HG02970 (cell line): ENCODE measurements at regions not wholly inside any gene's neighbourhood (a gene's known extent, or its start where the extent isn't known, plus 50 kb on each side); places are given as distances from the start of the nearest gene placed in this dataset.

Source experiments
- ATAC-seq: cut with Tn5 transposase; IDR thresholded peaks from one replicate; pipeline ENCODE4 v1.9.1; 2021; ENCODE audit warnings: mild to moderate bottlenecking, moderate library complexity, moderate number of reproducible peaks; ENCODE audit not compliant: unreplicated experiment, low FRiP score

- no peak for ATAC-seq
These were observed 456.0 kb upstream of the SOX9 start for GRCh38 chr17:71664861-71665260.

GRCh38 chr17:71666047-71666446, 454.8 kb upstream of the SOX9 start:
- ATAC-seq, result no peak

DNA sequence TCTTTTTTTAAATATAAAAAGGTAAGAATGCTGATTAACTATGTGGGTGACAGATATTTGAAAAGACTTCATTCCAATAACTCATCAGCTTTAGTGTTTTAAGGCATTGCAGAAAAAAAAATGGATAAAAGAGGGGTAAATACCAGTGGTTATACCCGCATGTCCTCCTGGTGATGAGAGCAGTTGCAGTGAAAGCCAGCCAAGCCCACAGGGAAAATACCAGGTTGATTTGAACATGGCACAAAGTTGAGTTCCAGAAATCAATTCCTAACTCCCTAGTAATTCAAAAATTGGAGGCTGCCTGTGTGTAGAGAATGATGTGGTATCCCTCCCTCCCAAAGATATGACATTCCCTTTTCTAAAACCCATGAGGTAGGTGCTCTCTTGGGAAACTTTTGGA, 453.2 kb upstream of the SOX9 start:
- no peak for ATAC-seq

GRCh38 chr17:71668807-71669206, 452.0 kb upstream of the SOX9 start:
- no peak for ATAC-seq

- no peak for ATAC-seq
These were observed 443.4 kb upstream of the SOX9 start for GRCh38 chr17:71677439-71677838.

DNA sequence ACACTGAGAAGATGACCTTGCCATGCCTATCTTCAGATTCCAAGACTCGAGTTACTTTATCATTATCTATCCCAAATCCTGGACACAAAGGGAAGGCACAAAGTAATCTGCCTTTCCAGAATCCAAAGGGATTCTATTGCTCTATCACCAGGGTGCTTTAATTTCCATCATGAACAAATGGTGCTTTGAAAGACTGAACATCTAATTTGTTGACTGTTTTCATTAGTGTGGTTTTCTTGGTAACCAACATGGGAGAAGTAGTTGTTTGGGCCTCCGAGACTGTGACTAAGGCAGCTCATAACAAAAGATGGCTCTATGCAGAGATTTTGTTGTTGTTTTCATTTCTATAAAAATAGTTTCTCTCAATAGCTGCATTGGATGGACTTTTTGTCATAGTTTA, 441.0 kb upstream of the SOX9 start:
- ATAC-seq, result no peak

DNA sequence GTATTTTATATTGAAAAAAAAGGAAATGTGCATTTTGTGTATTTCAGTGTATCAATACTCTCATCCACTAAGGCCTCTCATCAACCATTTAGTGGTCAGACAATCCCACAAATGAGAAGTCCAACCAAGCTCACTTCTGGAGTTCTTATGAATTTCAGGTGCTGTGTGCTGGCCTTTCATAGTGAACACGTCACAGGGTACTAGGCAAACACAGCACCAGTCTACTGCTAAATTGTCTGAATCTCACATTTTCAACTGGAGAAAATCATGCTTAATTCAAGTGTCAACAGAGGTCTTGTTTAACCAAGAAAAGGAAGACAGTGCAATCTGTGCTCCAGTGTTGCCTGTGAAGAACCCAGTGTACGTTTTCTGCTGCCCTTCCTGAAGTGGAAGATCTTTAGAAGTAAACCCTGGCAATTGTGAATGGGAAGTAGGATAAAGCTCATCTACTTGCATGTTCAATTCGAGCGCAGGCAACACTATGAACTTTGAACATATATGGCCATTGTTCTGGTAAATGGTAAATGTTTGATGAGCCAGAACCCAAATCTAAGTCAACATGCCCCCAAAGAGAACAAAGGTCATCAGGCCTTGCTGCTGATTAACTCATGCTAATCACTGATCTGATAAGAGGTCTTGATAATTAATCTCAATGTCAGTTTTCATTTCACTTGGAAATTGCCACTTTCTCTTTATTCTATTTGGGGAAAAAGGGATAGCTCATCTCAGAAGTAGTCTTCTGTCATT, 439.2 kb upstream of the SOX9 start:
- ATAC-seq, result no peak

DNA sequence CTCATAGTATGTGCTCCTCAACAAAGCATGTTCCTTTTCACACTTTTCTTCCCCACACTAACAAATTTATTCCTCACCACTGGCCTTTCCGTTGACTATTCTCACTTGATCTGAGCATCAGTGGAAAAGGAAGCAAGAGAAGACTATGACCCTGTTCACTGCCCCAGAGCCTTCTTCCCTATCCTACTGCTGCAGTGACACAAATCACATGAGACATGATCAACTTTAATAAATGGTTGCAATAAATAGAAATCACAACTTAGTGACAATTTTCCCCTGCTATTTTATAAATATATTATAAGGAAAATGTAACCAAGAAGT, 438.7 kb upstream of the SOX9 start:
- ATAC-seq, result no peak

GRCh38 chr17:71689782-71690181, 431.0 kb upstream of the SOX9 start:
- ATAC-seq, result no peak

DNA sequence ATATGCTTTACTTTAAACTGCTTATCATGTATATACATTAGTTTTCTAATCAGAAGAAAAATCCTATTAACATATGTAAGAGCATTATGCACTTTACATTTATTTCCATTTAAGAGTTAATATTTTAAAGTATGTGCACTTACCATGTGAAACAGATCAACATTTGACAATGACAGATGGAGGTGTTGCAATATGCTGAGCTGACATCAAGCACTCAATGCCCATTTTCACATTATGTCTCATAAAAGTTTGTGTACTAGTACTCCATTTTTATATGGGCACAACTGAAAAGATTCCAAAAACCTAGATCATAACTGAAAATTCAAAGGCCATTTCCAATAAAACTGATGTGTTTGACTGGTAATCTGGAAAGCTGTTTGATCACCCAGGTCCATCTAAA, 420.9 kb upstream of the SOX9 start:
- ATAC-seq, result no peak

DNA sequence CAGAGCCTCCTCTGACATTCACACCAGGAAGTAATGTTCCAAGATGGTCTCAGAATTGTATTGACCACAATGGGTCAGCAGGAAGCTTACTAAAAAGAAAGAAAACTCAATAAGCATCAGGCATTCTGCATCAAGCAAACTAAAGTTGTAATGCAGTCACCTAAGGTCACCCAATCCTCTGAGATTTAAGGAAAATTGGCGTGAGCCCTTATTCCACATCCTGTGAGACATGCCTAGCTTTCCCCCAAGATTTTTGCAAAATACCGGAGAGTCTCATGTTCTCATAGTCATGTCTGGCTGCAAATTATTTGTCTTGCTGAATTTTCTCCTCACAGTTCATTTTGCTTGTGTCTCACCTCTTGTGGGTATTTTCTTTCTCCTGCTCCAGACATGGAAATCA, 417.1 kb upstream of the SOX9 start:
- no peak for ATAC-seq

DNA sequence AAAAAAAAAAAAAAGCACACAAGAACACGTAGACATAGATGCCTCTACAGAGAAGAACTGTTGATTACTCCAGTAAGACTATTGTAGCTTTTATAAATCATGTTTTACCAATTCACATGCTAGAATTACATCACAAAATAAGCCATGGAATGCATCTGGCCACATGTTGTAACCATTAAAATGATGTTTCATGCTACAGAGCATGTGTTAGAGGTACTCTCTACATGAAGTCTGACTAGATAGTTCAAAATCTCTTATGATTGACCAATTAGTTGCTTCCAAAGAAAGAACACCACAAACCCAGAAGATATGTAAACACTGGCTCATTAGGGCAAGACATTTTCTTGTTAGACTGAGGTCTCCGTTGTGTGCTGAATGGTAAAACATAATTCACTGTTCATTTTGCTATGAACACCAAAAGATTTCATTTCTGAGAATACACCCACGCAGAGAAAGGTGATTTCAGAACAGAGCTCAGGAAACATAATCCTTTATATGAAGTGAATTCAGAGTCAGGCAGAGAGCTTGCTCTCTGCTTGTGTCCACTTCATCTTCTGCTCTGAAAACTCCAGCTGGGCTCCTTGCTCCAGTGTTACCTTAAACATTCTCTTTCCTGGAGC, 411.4 kb upstream of the SOX9 start:
- ATAC-seq, result no peak

DNA sequence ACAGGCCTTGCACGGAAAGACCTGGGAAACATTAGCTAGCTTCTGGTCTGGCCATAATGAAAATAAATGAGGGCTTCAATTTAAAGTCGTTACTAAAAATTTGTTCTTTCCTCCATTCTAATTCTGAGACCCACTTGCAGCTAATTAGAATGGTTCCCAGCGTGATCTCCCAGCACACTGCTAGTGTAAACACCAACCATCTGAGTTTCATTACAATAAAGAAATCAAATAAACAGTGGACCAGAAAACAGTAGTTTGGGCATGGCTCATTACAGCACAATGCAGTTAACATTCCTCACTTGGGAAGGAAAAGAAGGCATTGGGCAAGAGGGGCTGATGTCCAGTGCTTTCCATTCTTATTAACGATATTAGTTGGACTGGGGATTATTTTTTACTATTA, 410.9 kb upstream of the SOX9 start:
- no peak for ATAC-seq

DNA sequence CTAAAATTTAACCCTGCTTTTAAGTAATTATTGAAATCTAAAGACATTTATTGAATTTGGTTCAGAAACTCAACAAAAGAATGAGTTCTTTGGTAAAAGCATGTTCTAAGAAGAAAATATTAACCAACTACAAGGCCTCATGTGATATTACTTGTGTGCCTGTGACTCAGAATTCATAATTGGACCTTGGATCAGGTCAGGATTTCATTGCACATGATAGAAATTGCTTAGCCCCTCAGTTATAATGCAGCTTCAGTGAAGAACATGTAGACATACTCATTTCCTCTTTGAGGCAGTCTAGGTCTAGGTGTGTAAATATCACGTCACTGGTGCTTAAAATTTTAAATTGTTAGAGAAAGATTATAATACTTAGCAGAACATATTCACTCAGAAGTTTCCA, 410.0 kb upstream of the SOX9 start:
- no peak for ATAC-seq

DNA sequence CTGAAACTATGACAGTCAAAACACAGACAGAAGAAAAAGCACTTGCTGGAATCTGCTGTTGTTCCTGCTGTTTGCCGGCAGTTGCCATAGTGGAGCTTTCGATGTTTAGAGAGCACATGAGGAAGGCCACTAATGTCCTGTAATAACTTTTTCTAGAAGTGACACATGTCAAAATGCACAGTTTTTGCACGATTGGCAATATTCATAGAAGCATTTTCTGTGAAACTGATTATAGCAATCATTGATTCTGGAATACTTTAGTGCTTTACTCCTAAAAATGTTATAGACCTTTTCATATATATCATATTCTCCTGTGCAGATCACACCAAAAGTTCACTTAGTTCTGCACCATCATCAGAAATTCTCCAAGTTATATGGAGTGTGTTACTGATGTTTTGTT, 407.0 kb upstream of the SOX9 start:
- ATAC-seq, result no peak

- no peak for ATAC-seq
These were observed 396.5 kb upstream of the SOX9 start for GRCh38 chr17:71724339-71724738.

DNA sequence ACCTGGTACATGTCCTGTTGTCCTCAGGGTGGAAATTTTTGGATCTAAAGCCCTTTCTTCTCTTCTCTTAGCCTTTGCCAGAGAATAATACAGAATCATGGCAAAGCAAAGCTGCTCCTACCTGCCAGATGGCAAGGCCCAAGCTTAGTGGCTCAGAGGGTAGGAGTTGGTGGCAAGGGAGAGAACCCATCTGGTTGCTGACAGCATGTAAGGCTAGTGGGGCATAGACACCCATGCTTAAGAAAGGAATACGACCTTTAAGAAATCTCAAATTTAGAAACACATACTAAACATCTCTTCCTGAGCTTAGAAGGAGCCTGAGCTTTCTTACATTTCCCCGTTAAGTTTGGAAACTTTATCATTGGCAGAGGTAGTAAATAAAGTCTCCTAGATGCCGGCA, 395.0 kb upstream of the SOX9 start:
- no peak for ATAC-seq

GRCh38 chr17:71726341-71726740, 394.5 kb upstream of the SOX9 start:
- ATAC-seq, result no peak

GRCh38 chr17:71727292-71727691, 393.5 kb upstream of the SOX9 start:
- ATAC-seq, result no peak

DNA sequence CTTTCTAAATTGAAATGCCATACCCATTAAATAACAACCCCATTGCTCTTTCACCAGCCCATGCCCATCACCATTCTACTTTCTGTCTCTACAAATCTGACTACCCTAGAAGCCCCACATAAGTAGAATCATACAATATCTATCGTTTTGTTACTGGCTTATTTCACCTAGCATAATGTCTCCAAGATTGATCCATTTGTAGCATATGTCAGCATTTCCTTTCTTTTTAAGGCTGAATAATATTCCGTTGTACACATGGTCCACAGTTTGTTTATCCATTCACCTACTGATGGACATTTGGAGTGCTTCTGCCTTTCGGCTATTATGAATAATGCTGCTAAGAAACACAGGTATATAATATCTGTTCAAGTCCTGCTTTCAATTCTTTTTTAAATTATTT, 393.1 kb upstream of the SOX9 start:
- no peak for ATAC-seq

- no peak for ATAC-seq
These were observed 389.9 kb upstream of the SOX9 start for GRCh38 chr17:71730871-71731270.

GRCh38 chr17:71735893-71736292, 384.9 kb upstream of the SOX9 start:
- no peak for ATAC-seq

- no peak for ATAC-seq
These were observed 380.0 kb upstream of the SOX9 start for GRCh38 chr17:71740866-71741265.
